Vagina (tissue), 2 donors: ENCODE measurements at regions not wholly inside any gene's neighbourhood (a gene's known extent, or its start where the extent isn't known, plus 50 kb on each side); places are given as distances from the start of the nearest gene placed in this dataset.

Experiments used
- DNase-seq, 2 donors: peaks; one replicate each; pipeline ENCODE4 v3.0.0-alpha.2; 2017; ENCODE audit errors: extremely low spot score in 2 of 2
- H3K27ac ChIP-seq: fragments of 200-600 bp; sonication (generic); one replicate; pipeline ENCODE4 v1.5.1; 2019
- H3K27me3 ChIP-seq: fragments of 200-600 bp; sonication (generic); one replicate; pipeline ENCODE4 v1.5.1; 2019
- H3K36me3 ChIP-seq, 2 donors: fragments of 200-600 bp; sonication (generic); one replicate each; pipeline ENCODE4 v1.5.1; 2017 to 2019
- H3K4me1 ChIP-seq: fragments of 200-600 bp; sonication (generic); one replicate; pipeline ENCODE4 v1.5.1; 2019
- H3K4me3 ChIP-seq, 2 donors: fragments of 200-600 bp; sonication (generic); 1 replicate in 1 of 2; 2 replicates in 1 of 2; pipeline ENCODE4 v1.5.1; 2016 to 2019
- H3K9me3 ChIP-seq: fragments of 200-600 bp; sonication (generic); one replicate; pipeline ENCODE4 v1.5.1; 2019
- POLR2A ChIP-seq, 2 donors: fragments of 450-650 bp; IDR thresholded peaks; one replicate each; pipeline ENCODE4 v1.6.1; 2017; ENCODE audit warnings: antibody characterized with exemption in 2 of 2, mild to moderate bottlenecking in 2 of 2, moderate library complexity in 2 of 2
- POLR2AphosphoS5 ChIP-seq, 2 donors: sonication (generic); formaldehyde crosslinking; IDR thresholded peaks; one replicate each; pipeline ENCODE4 v1.9.0; 2017; ENCODE audit warnings: antibody characterized with exemption in 2 of 2, mild to moderate bottlenecking in 2 of 2, low read depth in 1 of 2; ENCODE audit not compliant: insufficient read depth in 1 of 2
- intact Hi-C: fragments of 100-400 bp; cut with DNase I; formaldehyde crosslinking; loops from one replicate; pipeline ENCODE4 v1.15.1; 2023
- TF ChIP-seq, protein P1 (sequence below), 3 experiments: fragments of 450-650 bp in 2 of 3; fragments of 200-600 bp in 1 of 3; sonication (generic) in 1 of 3; IDR thresholded peaks; one replicate each; pipeline ENCODE4 v1.5.1; 2017 to 2019; ENCODE audit warnings: antibody characterized with exemption in 3 of 3, mild to moderate bottlenecking in 2 of 3, moderate library complexity in 2 of 3

DNA sequence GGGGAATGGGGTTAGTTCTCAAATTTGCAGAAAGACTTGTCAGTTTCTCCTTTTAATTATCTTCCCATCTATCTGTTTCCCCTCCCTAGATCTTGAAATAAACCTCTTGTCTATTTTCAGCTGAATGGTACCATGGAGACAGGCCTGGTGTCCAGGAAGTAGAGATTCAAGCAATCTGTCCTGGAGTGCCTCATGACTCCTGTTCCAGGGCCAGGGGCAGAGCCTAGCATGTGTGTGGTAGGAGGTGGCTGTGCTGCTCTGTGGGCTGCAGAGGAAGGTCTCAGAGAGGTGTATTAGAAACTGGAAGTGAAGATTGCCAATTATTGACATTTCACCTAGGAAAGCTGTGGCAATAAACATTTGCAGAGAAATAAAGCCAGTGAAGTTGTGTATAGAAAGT, 175.8 kb upstream of the ATP10B start:
- no peak for DNase-seq
- Histone ChIP-seq H3K9me3 (no peaks in the 10 kb centered on the region), H3K27me3 (no peaks in the 10 kb centered on the region), H3K4me3 (no peak overlapping the region), H3K4me1 (no peaks in the 10 kb centered on the region), H3K27ac (no peak overlapping the region), H3K36me3 (no peaks in the 10 kb centered on the region)
- TF ChIP-seq, protein P1, sequence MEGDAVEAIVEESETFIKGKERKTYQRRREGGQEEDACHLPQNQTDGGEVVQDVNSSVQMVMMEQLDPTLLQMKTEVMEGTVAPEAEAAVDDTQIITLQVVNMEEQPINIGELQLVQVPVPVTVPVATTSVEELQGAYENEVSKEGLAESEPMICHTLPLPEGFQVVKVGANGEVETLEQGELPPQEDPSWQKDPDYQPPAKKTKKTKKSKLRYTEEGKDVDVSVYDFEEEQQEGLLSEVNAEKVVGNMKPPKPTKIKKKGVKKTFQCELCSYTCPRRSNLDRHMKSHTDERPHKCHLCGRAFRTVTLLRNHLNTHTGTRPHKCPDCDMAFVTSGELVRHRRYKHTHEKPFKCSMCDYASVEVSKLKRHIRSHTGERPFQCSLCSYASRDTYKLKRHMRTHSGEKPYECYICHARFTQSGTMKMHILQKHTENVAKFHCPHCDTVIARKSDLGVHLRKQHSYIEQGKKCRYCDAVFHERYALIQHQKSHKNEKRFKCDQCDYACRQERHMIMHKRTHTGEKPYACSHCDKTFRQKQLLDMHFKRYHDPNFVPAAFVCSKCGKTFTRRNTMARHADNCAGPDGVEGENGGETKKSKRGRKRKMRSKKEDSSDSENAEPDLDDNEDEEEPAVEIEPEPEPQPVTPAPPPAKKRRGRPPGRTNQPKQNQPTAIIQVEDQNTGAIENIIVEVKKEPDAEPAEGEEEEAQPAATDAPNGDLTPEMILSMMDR (IDR thresholded peaks at IDR 0.05) = no peak
- TF ChIP-seq POLR2AphosphoS5 (IDR thresholded peaks at IDR 0.05; ENCODE audit: insufficient read depth in 1 of 2, low read depth in 1 of 2) (no peak), POLR2A (IDR thresholded peaks at IDR 0.05) (no peak)
- intact Hi-C loops = no loop called here

DNA sequence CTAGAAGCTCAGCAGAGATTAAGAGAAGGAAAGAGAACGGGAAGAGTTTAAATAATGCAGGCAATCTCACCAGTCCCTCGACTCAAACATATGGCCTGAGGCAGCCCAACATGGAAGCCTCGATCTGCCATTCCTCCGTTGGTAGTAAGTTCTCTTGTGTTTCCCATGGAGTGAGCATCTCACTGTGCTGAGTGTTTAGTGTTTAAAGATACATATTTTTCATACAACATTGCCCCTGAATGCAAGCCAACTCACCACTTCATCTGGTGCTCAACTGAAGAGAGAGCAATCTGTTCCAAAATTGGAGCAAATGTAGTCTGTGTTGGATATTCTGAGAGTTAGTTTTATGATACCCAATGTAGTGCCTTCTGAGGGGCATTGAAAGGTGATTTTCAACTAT, 171.5 kb upstream of the ATP10B start:
- H3K27ac ChIP-seq = no peak overlapping the region
- intact Hi-C loops = no loop called here
- TF ChIP-seq POLR2A (IDR thresholded peaks at IDR 0.05) = no peak

DNA sequence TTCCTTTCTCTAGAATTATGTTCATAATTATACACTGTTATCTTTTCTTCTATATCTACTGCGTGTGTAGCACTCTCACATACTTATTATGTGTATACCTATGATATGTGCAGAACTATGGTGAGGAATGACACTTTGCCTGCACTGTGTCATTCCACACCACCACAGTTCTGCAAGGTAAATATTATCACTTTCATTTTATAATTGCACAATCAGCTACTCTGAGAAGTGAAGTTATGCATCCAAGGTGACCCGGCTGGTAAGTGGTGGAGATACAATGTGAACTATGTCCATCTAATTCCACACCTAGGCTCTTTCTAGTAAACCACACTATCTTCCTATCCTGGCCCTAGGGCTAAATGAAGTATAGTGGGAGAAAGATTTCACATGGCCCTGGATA, 170.1 kb upstream of the ATP10B start:
- Histone ChIP-seq H3K36me3 (no peaks in the 10 kb centered on the region), H3K27me3 (no peaks in the 10 kb centered on the region), H3K4me1 (no peaks in the 10 kb centered on the region), H3K4me3 (no peak overlapping the region), H3K27ac (no peak overlapping the region), H3K9me3 (no peaks in the 10 kb centered on the region)
- DNase-seq = no peak
- TF ChIP-seq POLR2AphosphoS5 (IDR thresholded peaks at IDR 0.05; ENCODE audit: insufficient read depth in 1 of 2, low read depth in 1 of 2) (no peak), POLR2A (IDR thresholded peaks at IDR 0.05) (no peak)
- TF ChIP-seq, protein P1 (IDR thresholded peaks at IDR 0.05) = no peak
- intact Hi-C loops = no loop called here

More for the DNA sequence above, 171.5 kb upstream of the ATP10B start:
- Histone ChIP-seq H3K4me3 (no peak overlapping the region), H3K9me3 (no peaks in the 10 kb centered on the region), H3K4me1 (no peaks in the 10 kb centered on the region), H3K36me3 (no peaks in the 10 kb centered on the region), H3K27me3 (no peaks in the 10 kb centered on the region)
- DNase-seq = no peak

DNA sequence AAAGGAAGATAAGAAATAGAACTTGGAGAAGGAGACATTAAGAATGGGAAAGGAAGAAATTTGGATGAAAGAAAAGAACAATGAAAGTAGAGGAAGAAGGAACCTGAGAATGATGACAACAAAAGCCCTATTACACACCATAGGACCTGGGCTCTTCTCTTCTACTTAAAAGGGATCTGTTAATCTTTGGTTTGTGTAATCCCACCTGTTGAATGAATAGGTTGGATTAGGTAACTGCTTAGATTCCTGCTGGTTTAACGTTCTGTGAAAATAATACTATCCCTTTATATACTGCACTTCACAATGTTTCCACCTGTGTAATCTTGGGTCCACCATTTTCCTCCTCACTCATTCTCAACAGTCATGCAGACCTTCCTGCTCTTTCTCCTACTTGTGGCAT, 157.8 kb upstream of the ATP10B start:
- no peaks in the 10 kb centered on the region for H3K36me3 ChIP-seq
- no peak overlapping the region for H3K4me3 ChIP-seq
- H3K27ac ChIP-seq = no peak overlapping the region
- intact Hi-C loops = no loop called here
- DNase-seq = no peak
- no peaks in the 10 kb centered on the region for H3K27me3 ChIP-seq
- no peaks in the 10 kb centered on the region for H3K4me1 ChIP-seq
- TF ChIP-seq POLR2A (IDR thresholded peaks at IDR 0.05) = no peak
- TF ChIP-seq, protein P1 (IDR thresholded peaks at IDR 0.05) = no peak
- no peak for TF ChIP-seq POLR2AphosphoS5 (IDR thresholded peaks at IDR 0.05; ENCODE audit: insufficient read depth in 1 of 2, low read depth in 1 of 2)
- H3K9me3 ChIP-seq = no peaks in the 10 kb centered on the region

DNA sequence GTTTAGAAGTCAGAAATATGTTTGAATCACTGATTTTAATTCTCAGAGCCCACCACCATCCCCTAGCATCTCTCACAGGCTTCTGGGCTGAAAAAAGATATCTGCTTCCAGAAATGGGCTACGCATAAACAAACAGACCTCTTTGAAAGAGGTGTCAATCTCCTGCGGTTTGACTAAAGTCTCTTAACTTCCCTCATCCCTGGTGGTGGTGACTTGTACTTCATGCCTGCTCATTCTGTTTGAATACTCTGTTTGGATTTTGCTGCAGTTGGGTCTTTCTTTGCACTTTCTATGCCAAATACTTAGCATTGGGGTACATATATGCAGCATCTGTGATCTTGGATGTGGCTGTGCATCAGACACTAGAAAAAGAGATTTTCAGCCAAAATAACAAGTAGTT, 157.2 kb upstream of the ATP10B start:
- no peaks in the 10 kb centered on the region for H3K4me1 ChIP-seq
- no peaks in the 10 kb centered on the region for H3K36me3 ChIP-seq
- TF ChIP-seq, protein P1 (IDR thresholded peaks at IDR 0.05) = no peak
- TF ChIP-seq POLR2AphosphoS5 (IDR thresholded peaks at IDR 0.05; ENCODE audit: insufficient read depth in 1 of 2, low read depth in 1 of 2) (no peak), POLR2A (IDR thresholded peaks at IDR 0.05) (no peak)
- intact Hi-C loops = no loop called here
- no peak overlapping the region for H3K4me3 ChIP-seq
- H3K27ac ChIP-seq = no peak overlapping the region
- DNase-seq = no peak
- H3K9me3 ChIP-seq = no peaks in the 10 kb centered on the region
- no peaks in the 10 kb centered on the region for H3K27me3 ChIP-seq

DNA sequence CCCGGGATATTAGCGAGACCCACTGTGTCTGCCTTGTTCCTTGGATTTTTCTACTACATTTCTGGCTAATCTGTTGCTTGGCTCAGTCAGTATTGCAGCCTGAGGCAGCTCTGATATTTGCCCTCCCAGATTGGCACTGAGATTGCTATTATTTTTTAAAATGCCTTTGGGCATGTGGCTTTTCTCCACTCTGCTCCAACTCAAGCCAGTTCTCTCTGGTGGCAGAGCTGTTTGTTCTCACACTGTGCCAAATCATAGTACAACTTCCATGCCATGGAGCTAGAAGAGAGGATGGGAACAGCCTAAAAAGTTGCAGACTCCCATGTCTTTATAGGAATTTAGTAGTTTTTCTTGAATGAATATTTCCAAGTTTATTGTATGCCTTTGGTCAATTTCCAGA, 155.9 kb upstream of the ATP10B start:
- Histone ChIP-seq H3K27me3 (no peaks in the 10 kb centered on the region), H3K9me3 (peaks cover 8% of the 10 kb centered on the region), H3K36me3 (no peaks in the 10 kb centered on the region), H3K4me3 (no peak overlapping the region), H3K4me1 (no peaks in the 10 kb centered on the region), H3K27ac (no peak overlapping the region)
- DNase-seq = no peak
- intact Hi-C loops = no loop called here
- TF ChIP-seq POLR2A (IDR thresholded peaks at IDR 0.05) (no peak), POLR2AphosphoS5 (IDR thresholded peaks at IDR 0.05; ENCODE audit: insufficient read depth in 1 of 2, low read depth in 1 of 2) (no peak)
- TF ChIP-seq, protein P1 (IDR thresholded peaks at IDR 0.05) = no peak
